ENCODE measurements at regions not wholly inside any gene's neighbourhood (a gene's known extent, or its start where the extent isn't known, plus 50 kb on each side); places are given as distances from the start of the nearest gene placed in this dataset.

DNA sequence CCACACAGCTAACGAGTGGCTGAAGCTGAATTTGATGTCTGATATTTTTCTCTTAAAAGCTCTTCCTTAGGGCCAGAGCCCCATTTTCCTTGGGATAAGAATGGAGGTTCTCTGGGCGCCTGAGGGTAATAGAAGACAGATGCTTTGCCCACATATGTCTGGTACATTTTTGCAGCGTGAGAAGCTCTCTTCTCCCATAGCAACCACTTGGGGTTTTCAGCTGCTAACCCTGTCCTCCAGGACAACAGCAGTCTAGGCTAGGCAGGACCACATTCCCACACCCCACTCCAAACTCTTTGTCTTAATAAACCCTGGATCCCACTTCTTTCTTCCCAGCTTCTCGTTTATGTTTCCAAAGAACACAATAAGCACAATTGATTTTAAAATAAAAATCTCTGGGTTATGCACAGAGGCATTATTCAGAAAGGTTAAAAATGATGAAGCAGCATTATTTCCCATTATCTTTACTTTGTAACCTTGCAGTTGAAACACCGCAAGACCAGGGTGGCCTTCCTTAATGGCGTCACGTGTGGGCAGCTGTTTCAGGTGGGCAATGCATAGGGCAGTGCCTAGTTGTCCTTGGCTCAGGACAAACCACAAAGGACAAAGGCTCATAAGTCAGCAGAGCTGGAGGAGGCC is 56.5 kb upstream of the NTRK3 start:
- no peak for DNase-seq

DNA sequence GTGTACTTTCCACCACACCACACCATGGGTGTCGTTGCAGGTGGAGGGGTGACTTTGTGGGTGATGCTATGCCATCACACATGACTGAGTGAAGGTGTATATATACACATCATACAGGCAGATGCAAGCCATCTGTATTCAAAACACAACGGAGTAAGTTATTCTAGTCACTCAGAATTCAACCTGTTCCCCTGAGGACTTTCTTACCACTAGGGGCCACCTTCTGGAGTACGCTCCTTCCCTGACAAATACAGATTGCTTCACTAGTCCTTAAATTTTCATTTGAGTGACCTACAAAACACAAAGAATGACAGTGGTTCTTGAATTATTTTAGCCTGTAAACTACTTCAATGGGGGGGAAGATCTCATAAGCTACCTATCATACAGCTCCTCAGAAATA is 52.8 kb upstream of the NTRK3 start:
- DNase-seq, result no peak

DNA sequence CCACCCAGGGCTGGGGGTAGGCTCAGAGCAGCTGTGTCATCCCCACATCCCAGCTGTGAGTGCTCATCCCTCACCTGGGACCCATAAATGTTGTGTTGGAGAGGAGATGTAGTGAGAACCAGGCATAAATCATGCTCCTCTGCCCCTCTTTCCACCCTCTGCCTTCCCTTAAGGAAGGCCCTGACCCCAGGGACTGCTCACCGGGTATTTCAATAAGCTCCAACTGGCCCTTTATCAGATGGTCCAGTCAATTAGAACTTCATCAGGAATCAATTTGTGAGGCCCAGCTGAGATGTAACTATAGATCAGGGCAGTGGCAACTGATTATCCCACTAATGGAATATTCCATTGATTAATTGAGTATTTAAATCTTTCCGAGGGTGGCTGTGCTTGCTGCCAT is 50.8 kb upstream of the NTRK3 start:
- no peak for DNase-seq

Measured in NCI-H1436 (cell line).